AG04449 (cell line): ENCODE measurements at regions not wholly inside any gene's neighbourhood (a gene's known extent, or its start where the extent isn't known, plus 50 kb on each side); places are given as distances from the start of the nearest gene placed in this dataset.

Source experiments
- CTCF ChIA-PET: fragments of 350-600 bp; formaldehyde crosslinking; extraction: SDS; loops from one replicate; lab custom pipeline; 2021; ENCODE audit warnings: antibody characterized with exemption; lab: Yijun Ruan, JAX
- POLR2A ChIA-PET: fragments of 400-600, 350-600 bp; formaldehyde crosslinking; extraction: SDS; loops from one replicate; lab custom pipeline; 2020; ENCODE audit warnings: antibody characterized with exemption, inconsistent platforms; lab: Yijun Ruan, JAX
- DNase-seq: peaks from one replicate; pipeline ENCODE4 v3.0.0-alpha.2; 2010; ENCODE audit warnings: low read depth, low spot score
- H3K4me3 ChIP-seq: 2 replicates; pipeline ENCODE4 v1.5.1; 2011; ENCODE audit warnings: low read depth, mild to moderate bottlenecking, control low read depth, low read length
- CTCF ChIP-seq: IDR thresholded peaks from one replicate; pipeline ENCODE4 v1.5.1; 2011; ENCODE audit warnings: mild to moderate bottlenecking, moderate library complexity, low read length, control low read depth, inconsistent platforms; ENCODE audit not compliant: insufficient read depth; ENCODE audit errors: missing control alignments

- no peak for TF ChIP-seq CTCF
- POLR2A ChIA-PET, result no interaction called here
- H3K4me3 ChIP-seq, result no peak overlapping the region
- DNase-seq, result no peak
- CTCF ChIA-PET, result no interaction called here
These were observed 455.1 kb upstream of the ZP4 start for GRCh38 chr1:238345837-238346236.

GRCh38 chr1:238343852-238344251, 453.1 kb upstream of the ZP4 start:
- H3K4me3 ChIP-seq, result no peak overlapping the region
- DNase-seq, result no peak
- TF ChIP-seq CTCF, result no peak
- CTCF ChIA-PET, result no interaction called here
- POLR2A ChIA-PET, result no interaction called here

- no peak for DNase-seq
- TF ChIP-seq CTCF, result no peak
- ChIA-PET CTCF (no interaction called here), POLR2A (no interaction called here)
- no peak overlapping the region for H3K4me3 ChIP-seq
These were observed 450.7 kb upstream of the ZP4 start for GRCh38 chr1:238341395-238341794.

- H3K4me3 ChIP-seq, result no peak overlapping the region
- DNase-seq, result no peak
- no peak for TF ChIP-seq CTCF
- CTCF ChIA-PET, result no interaction called here
- POLR2A ChIA-PET, result no interaction called here
These were observed 450.3 kb upstream of the ZP4 start for GRCh38 chr1:238340989-238341388.

GRCh38 chr1:238336531-238336930, 445.8 kb upstream of the ZP4 start:
- no peak overlapping the region for H3K4me3 ChIP-seq
- CTCF ChIA-PET, result no interaction called here
- no peak for TF ChIP-seq CTCF
- no peak for DNase-seq
- POLR2A ChIA-PET, result no interaction called here

- TF ChIP-seq CTCF, result no peak
- ChIA-PET CTCF (no interaction called here), POLR2A (no interaction called here)
- H3K4me3 ChIP-seq, result no peak overlapping the region
- DNase-seq, result no peak
These were observed 443.4 kb upstream of the ZP4 start for GRCh38 chr1:238334170-238334569.

- DNase-seq, result no peak
- no peak overlapping the region for H3K4me3 ChIP-seq
- TF ChIP-seq CTCF, result no peak
- ChIA-PET POLR2A (no interaction called here), CTCF (no interaction called here)
These were observed 440.8 kb upstream of the ZP4 start for GRCh38 chr1:238331557-238331956.
